HFFc6 (cell line): ENCODE measurements at regions not wholly inside any gene's neighbourhood (a gene's known extent, or its start where the extent isn't known, plus 50 kb on each side); places are given as distances from the start of the nearest gene placed in this dataset.

ENCODE experiments used
- DNase-seq: peaks from one replicate; pipeline ENCODE4 v3.0.0-alpha.2; 2018
- H3K27ac Mint-ChIP-seq: 2 replicates; pipeline ENCODE4 v1.8.0; 2020; ENCODE audit warnings: mild to moderate bottlenecking, mixed read lengths
- H3K27me3 Mint-ChIP-seq: 2 replicates; pipeline ENCODE4 v1.8.0; 2021; ENCODE audit warnings: mild to moderate bottlenecking, moderate library complexity, mixed read lengths; ENCODE audit not compliant: insufficient read depth
- H3K36me3 Mint-ChIP-seq: 2 replicates; pipeline ENCODE4 v1.8.0; 2021; ENCODE audit warnings: low read depth, mixed read lengths
- H3K4me1 Mint-ChIP-seq: 2 replicates; pipeline ENCODE4 v1.8.0; 2020; ENCODE audit warnings: low read depth, mixed read lengths
- H3K4me3 Mint-ChIP-seq: 2 replicates; pipeline ENCODE4 v1.8.0; 2020; ENCODE audit warnings: mild to moderate bottlenecking, moderate library complexity, mixed read lengths
- H3K9me3 Mint-ChIP-seq: 2 replicates; pipeline ENCODE4 v1.8.0; 2020; ENCODE audit warnings: mild to moderate bottlenecking, mixed read lengths
- CTCF ChIP-seq: fragments of 200-600 bp; sonication (generic); IDR thresholded peaks from 2 replicates; pipeline ENCODE4 v1.5.0; 2021; ENCODE audit warnings: antibody characterized with exemption, mild to moderate bottlenecking

GRCh38 chr3:41144631-41145030 lies 54.7 kb upstream of the CTNNB1 start:
- H3K4me1 Mint-ChIP-seq, result no peaks in the 10 kb centered on the region
- H3K4me3 Mint-ChIP-seq, result no peak overlapping the region
- peaks cover 5% of the 10 kb centered on the region for H3K27me3 Mint-ChIP-seq
- H3K36me3 Mint-ChIP-seq, result no peaks in the 10 kb centered on the region
- no peak for DNase-seq
- peaks cover 5% of the 10 kb centered on the region for H3K9me3 Mint-ChIP-seq
- no peak for TF ChIP-seq CTCF
- H3K27ac Mint-ChIP-seq, result no peak overlapping the region

- H3K4me3 Mint-ChIP-seq, result no peak overlapping the region
- H3K36me3 Mint-ChIP-seq, result no peaks in the 10 kb centered on the region
- H3K27ac Mint-ChIP-seq, result no peak overlapping the region
- DNase-seq, result no peak
- H3K9me3 Mint-ChIP-seq, result peaks cover 5% of the 10 kb centered on the region
- H3K4me1 Mint-ChIP-seq, result no peaks in the 10 kb centered on the region
- H3K27me3 Mint-ChIP-seq, result peaks cover 3% of the 10 kb centered on the region
- TF ChIP-seq CTCF, result no peak
Measured at GRCh38 chr3:41148478-41148877, 50.8 kb upstream of the CTNNB1 start.

GRCh38 chr3:41148901-41149300 lies 50.4 kb upstream of the CTNNB1 start:
- Mint-ChIP-seq H3K36me3 (no peaks in the 10 kb centered on the region), H3K27me3 (peaks cover 3% of the 10 kb centered on the region), H3K9me3 (peaks cover 5% of the 10 kb centered on the region), H3K4me3 (no peak overlapping the region), H3K4me1 (no peaks in the 10 kb centered on the region), H3K27ac (no peak overlapping the region)
- TF ChIP-seq CTCF, result no peak
- no peak for DNase-seq
